ENCODE measurements at regions not wholly inside any gene's neighbourhood (a gene's known extent, or its start where the extent isn't known, plus 50 kb on each side); places are given as distances from the start of the nearest gene placed in this dataset.
A peak's percentile ranks its signal among the peaks of the same experiment; 100 is the strongest.
"Not testable (repeated sequence)": the region's sequence is repeated elsewhere in the genome, so short reads cannot be mapped to it uniquely, and the experiment has no call there.

GRCh38 chr10:94238006-94238617 is 124.6 kb downstream of the NOC3L start:
- Histone ChIP-seq H3K4me1 (ENCODE audit: insufficient read depth, low read length) (no peaks in the 10 kb centered on the region), H3K36me3 (ENCODE audit: insufficient read depth, low read length) (no peaks in the 10 kb centered on the region)

GRCh38 chr10:94239696-94240095 is 123.0 kb downstream of the NOC3L start:
- no peaks in the 10 kb centered on the region for H3K4me1 ChIP-seq (ENCODE audit: insufficient read depth, low read length)
- H3K27me3 ChIP-seq (ENCODE audit: control insufficient read depth in 1 of 2, insufficient read depth in 2 of 2, low read length in 2 of 2), result no peaks in the 10 kb centered on the region
- H3K9ac ChIP-seq (ENCODE audit: low read length), result no peak overlapping the region
- no peak overlapping the region for H3K4me3 ChIP-seq (ENCODE audit: low read depth in 1 of 2, low read length in 2 of 2)
- no peaks in the 10 kb centered on the region for H3K9me3 ChIP-seq (ENCODE audit: low read length)
- no peak overlapping the region for H3K27ac ChIP-seq (ENCODE audit: low read depth, low read length)
- no peaks in the 10 kb centered on the region for H3K36me3 ChIP-seq (ENCODE audit: insufficient read depth, low read length)

More at GRCh38 chr10:94238006-94238617, 124.6 kb downstream of the NOC3L start:
- H3K27ac ChIP-seq (ENCODE audit: low read depth, low read length), result no peak overlapping the region
- H3K9me3 ChIP-seq (ENCODE audit: low read length), result no peaks in the 10 kb centered on the region
- H3K27me3 ChIP-seq (ENCODE audit: control insufficient read depth in 1 of 2, insufficient read depth in 2 of 2, low read length in 2 of 2), result no peaks in the 10 kb centered on the region
- H3K4me3 ChIP-seq (ENCODE audit: low read depth in 1 of 2, low read length in 2 of 2), result no peak overlapping the region
- H3K9ac ChIP-seq (ENCODE audit: low read length), result no peak overlapping the region

GRCh38 chr10:94240491-94240890 is 122.2 kb downstream of the NOC3L start:
- Histone ChIP-seq H3K9me3 (ENCODE audit: low read length) (no peaks in the 10 kb centered on the region), H3K4me3 (ENCODE audit: low read depth in 1 of 2, low read length in 2 of 2) (no peak overlapping the region), H3K27ac (ENCODE audit: low read depth, low read length) (no peak overlapping the region), H3K9ac (ENCODE audit: low read length) (no peak overlapping the region), H3K4me1 (ENCODE audit: insufficient read depth, low read length) (no peaks in the 10 kb centered on the region), H3K36me3 (ENCODE audit: insufficient read depth, low read length) (no peaks in the 10 kb centered on the region), H3K27me3 (ENCODE audit: control insufficient read depth in 1 of 2, insufficient read depth in 2 of 2, low read length in 2 of 2) (no peaks in the 10 kb centered on the region)

GRCh38 chr10:94240901-94241300 is 121.8 kb downstream of the NOC3L start:
- Histone ChIP-seq H3K9me3 (ENCODE audit: low read length) (no peaks in the 10 kb centered on the region), H3K36me3 (ENCODE audit: insufficient read depth, low read length) (no peaks in the 10 kb centered on the region), H3K4me1 (ENCODE audit: insufficient read depth, low read length) (no peaks in the 10 kb centered on the region), H3K27me3 (ENCODE audit: control insufficient read depth in 1 of 2, insufficient read depth in 2 of 2, low read length in 2 of 2) (no peaks in the 10 kb centered on the region), H3K4me3 (ENCODE audit: low read depth in 1 of 2, low read length in 2 of 2) (no peak overlapping the region), H3K9ac (ENCODE audit: low read length) (no peak overlapping the region), H3K27ac (ENCODE audit: low read depth, low read length) (no peak overlapping the region)

- no peak overlapping the region for H3K27ac ChIP-seq (ENCODE audit: low read depth, low read length)
- no peaks in the 10 kb centered on the region for H3K4me1 ChIP-seq (ENCODE audit: insufficient read depth, low read length)
- no peak overlapping the region for H3K4me3 ChIP-seq (ENCODE audit: low read depth in 1 of 2, low read length in 2 of 2)
- H3K36me3 ChIP-seq (ENCODE audit: insufficient read depth, low read length), result no peaks in the 10 kb centered on the region
- H3K27me3 ChIP-seq (ENCODE audit: control insufficient read depth in 1 of 2, insufficient read depth in 2 of 2, low read length in 2 of 2), result no peaks in the 10 kb centered on the region
- H3K9me3 ChIP-seq (ENCODE audit: low read length), result no peaks in the 10 kb centered on the region
- H3K9ac ChIP-seq (ENCODE audit: low read length), result no peak overlapping the region
Observed at GRCh38 chr10:94251098-94251497, 111.6 kb downstream of the NOC3L start.

GRCh38 chr10:94251568-94251967 is 111.2 kb downstream of the NOC3L start:
- H3K4me1 ChIP-seq (ENCODE audit: insufficient read depth, low read length), result no peaks in the 10 kb centered on the region
- no peak overlapping the region for H3K27ac ChIP-seq (ENCODE audit: low read depth, low read length)
- no peaks in the 10 kb centered on the region for H3K27me3 ChIP-seq (ENCODE audit: control insufficient read depth in 1 of 2, insufficient read depth in 2 of 2, low read length in 2 of 2)
- H3K36me3 ChIP-seq (ENCODE audit: insufficient read depth, low read length), result no peaks in the 10 kb centered on the region
- no peak overlapping the region for H3K4me3 ChIP-seq (ENCODE audit: low read depth in 1 of 2, low read length in 2 of 2)
- H3K9ac ChIP-seq (ENCODE audit: low read length), result no peak overlapping the region
- H3K9me3 ChIP-seq (ENCODE audit: low read length), result no peaks in the 10 kb centered on the region

GRCh38 chr10:94257407-94257806 is 105.3 kb downstream of the NOC3L start:
- not testable (repeated sequence) for H3K36me3 ChIP-seq (ENCODE audit: insufficient read depth, low read length); H3K4me3 ChIP-seq (ENCODE audit: low read depth in 1 of 2, low read length in 2 of 2); H3K27me3 ChIP-seq (ENCODE audit: control insufficient read depth in 1 of 2, insufficient read depth in 2 of 2, low read length in 2 of 2); H3K4me1 ChIP-seq (ENCODE audit: insufficient read depth, low read length); H3K9ac ChIP-seq (ENCODE audit: low read length); H3K9me3 ChIP-seq (ENCODE audit: low read length); H3K27ac ChIP-seq (ENCODE audit: low read depth, low read length)

GRCh38 chr10:94260455-94260854 is 102.3 kb downstream of the NOC3L start:
- H3K4me1 ChIP-seq (ENCODE audit: insufficient read depth, low read length), result no peaks in the 10 kb centered on the region
- H3K27ac ChIP-seq (ENCODE audit: low read depth, low read length), result no peak overlapping the region
- H3K9ac ChIP-seq (ENCODE audit: low read length), result no peak overlapping the region
- H3K27me3 ChIP-seq (ENCODE audit: control insufficient read depth in 1 of 2, insufficient read depth in 2 of 2, low read length in 2 of 2), result no peaks in the 10 kb centered on the region
- no peaks in the 10 kb centered on the region for H3K36me3 ChIP-seq (ENCODE audit: insufficient read depth, low read length)
- H3K9me3 ChIP-seq (ENCODE audit: low read length), result no peaks in the 10 kb centered on the region
- H3K4me3 ChIP-seq (ENCODE audit: low read depth in 1 of 2, low read length in 2 of 2), result no peak overlapping the region

GRCh38 chr10:94264085-94264484 is 98.7 kb downstream of the NOC3L start:
- no peaks in the 10 kb centered on the region for H3K4me1 ChIP-seq (ENCODE audit: insufficient read depth, low read length)

GRCh38 chr10:94266091-94266490 is 96.6 kb downstream of the NOC3L start:
- Histone ChIP-seq H3K4me3 (ENCODE audit: low read depth in 1 of 2, low read length in 2 of 2) (no peak overlapping the region), H3K9me3 (ENCODE audit: low read length) (no peaks in the 10 kb centered on the region), H3K9ac (ENCODE audit: low read length) (no peak overlapping the region), H3K27ac (ENCODE audit: low read depth, low read length) (no peak overlapping the region), H3K27me3 (ENCODE audit: control insufficient read depth in 1 of 2, insufficient read depth in 2 of 2, low read length in 2 of 2) (no peaks in the 10 kb centered on the region), H3K4me1 (ENCODE audit: insufficient read depth, low read length) (no peaks in the 10 kb centered on the region), H3K36me3 (ENCODE audit: insufficient read depth, low read length) (no peaks in the 10 kb centered on the region)

More at GRCh38 chr10:94264085-94264484, 98.7 kb downstream of the NOC3L start:
- Histone ChIP-seq H3K27me3 (ENCODE audit: control insufficient read depth in 1 of 2, insufficient read depth in 2 of 2, low read length in 2 of 2) (no peaks in the 10 kb centered on the region), H3K9ac (ENCODE audit: low read length) (no peak overlapping the region), H3K9me3 (ENCODE audit: low read length) (no peaks in the 10 kb centered on the region), H3K27ac (ENCODE audit: low read depth, low read length) (no peak overlapping the region), H3K4me3 (ENCODE audit: low read depth in 1 of 2, low read length in 2 of 2) (no peak overlapping the region), H3K36me3 (ENCODE audit: insufficient read depth, low read length) (no peaks in the 10 kb centered on the region)

- no peak overlapping the region for H3K27ac ChIP-seq (ENCODE audit: low read depth, low read length)
- no peak overlapping the region for H3K9ac ChIP-seq (ENCODE audit: low read length)
- H3K4me1 ChIP-seq (ENCODE audit: insufficient read depth, low read length), result no peaks in the 10 kb centered on the region
- H3K27me3 ChIP-seq (ENCODE audit: control insufficient read depth in 1 of 2, insufficient read depth in 2 of 2, low read length in 2 of 2), result no peaks in the 10 kb centered on the region
- H3K4me3 ChIP-seq (ENCODE audit: low read depth in 1 of 2, low read length in 2 of 2), result no peak overlapping the region
- H3K36me3 ChIP-seq (ENCODE audit: insufficient read depth, low read length), result no peaks in the 10 kb centered on the region
- H3K9me3 ChIP-seq (ENCODE audit: low read length), result no peaks in the 10 kb centered on the region
Observed at GRCh38 chr10:94268652-94269051, 94.1 kb downstream of the NOC3L start.

- Histone ChIP-seq H3K27me3 (ENCODE audit: control insufficient read depth in 1 of 2, insufficient read depth in 2 of 2, low read length in 2 of 2) (no peaks in the 10 kb centered on the region), H3K9me3 (ENCODE audit: low read length) (no peaks in the 10 kb centered on the region), H3K36me3 (ENCODE audit: insufficient read depth, low read length) (no peaks in the 10 kb centered on the region), H3K4me3 (ENCODE audit: low read depth in 1 of 2, low read length in 2 of 2) (no peak overlapping the region), H3K4me1 (ENCODE audit: insufficient read depth, low read length) (peaks cover 14% of the 10 kb centered on the region), H3K27ac (ENCODE audit: low read depth, low read length) (peak overlapping the region; percentile 46), H3K9ac (ENCODE audit: low read length) (no peak overlapping the region)
Observed at GRCh38 chr10:94274142-94274787, 88.5 kb downstream of the NOC3L start.

Data from muscle layer of colon (tissue), 2 donors.